Smooth muscle cell (in vitro differentiated cells): ENCODE measurements at regions not wholly inside any gene's neighbourhood (a gene's known extent, or its start where the extent isn't known, plus 50 kb on each side); places are given as distances from the start of the nearest gene placed in this dataset.
A peak's percentile ranks its signal among the peaks of the same experiment; 100 is the strongest.

ENCODE experiments used
- DNase-seq: peaks from one replicate; lab custom pipeline; 2025; ENCODE audit not compliant: unreplicated experiment; lab: John Stamatoyannopoulos, UW
- H2AFZ ChIP-seq: fragments of 200-600 bp; sonication (generic); 2 replicates; pipeline ENCODE4 v1.6.0; 2016; ENCODE audit warnings: antibody characterized with exemption, low read depth, mild to moderate bottlenecking
- H3F3A ChIP-seq: fragments of 200-600 bp; sonication (generic); 2 replicates; pipeline ENCODE4 v1.6.0; 2017; ENCODE audit warnings: antibody characterized with exemption, low read depth
- H3K27ac ChIP-seq: fragments of 200-600 bp; sonication (generic); 2 replicates; pipeline ENCODE4 v1.5.1; 2016; ENCODE audit warnings: low read depth, mild to moderate bottlenecking
- H3K27me3 ChIP-seq: fragments of 200-600 bp; sonication (generic); 2 replicates; pipeline ENCODE4 v1.6.1; 2016; ENCODE audit warnings: low read depth, mild to moderate bottlenecking
- H3K36me3 ChIP-seq: fragments of 200-600 bp; sonication (generic); 2 replicates; pipeline ENCODE4 v1.5.1; 2016; ENCODE audit warnings: low read depth
- H3K4me1 ChIP-seq: fragments of 200-600 bp; sonication (generic); 2 replicates; pipeline ENCODE4 v1.5.1; 2016; ENCODE audit warnings: low read depth
- H3K4me2 ChIP-seq: fragments of 200-600 bp; sonication (generic); 2 replicates; pipeline ENCODE4 v1.6.0; 2016; ENCODE audit warnings: mild to moderate bottlenecking
- H3K4me3 ChIP-seq: fragments of 200-600 bp; sonication (generic); 2 replicates; pipeline ENCODE4 v1.5.1; 2016; ENCODE audit warnings: mild to moderate bottlenecking
- H3K79me2 ChIP-seq: fragments of 200-600 bp; sonication (generic); 2 replicates; pipeline ENCODE4 v1.6.0; 2016; ENCODE audit warnings: low read depth, mild to moderate bottlenecking
- H3K9ac ChIP-seq: fragments of 200-600 bp; sonication (generic); 2 replicates; pipeline ENCODE4 v1.6.0; 2016; ENCODE audit warnings: low read depth
- H3K9me3 ChIP-seq: fragments of 200-600 bp; sonication (generic); replicated peaks from 2 replicates; pipeline ENCODE4 v1.5.1; 2016; ENCODE audit warnings: low read depth
- H4K20me1 ChIP-seq: fragments of 200-600 bp; sonication (generic); 2 replicates; pipeline ENCODE4 v1.6.0; 2016; ENCODE audit warnings: low read depth
- CTCF ChIP-seq: fragments of 200-600 bp; sonication (generic); IDR thresholded peaks from 2 replicates; pipeline ENCODE4 v1.5.1; 2017; ENCODE audit warnings: borderline replicate concordance, mild to moderate bottlenecking, antibody characterized with exemption; ENCODE audit not compliant: insufficient read depth, poor library complexity, severe bottlenecking
- WGBS: methylation state at CpG from one replicate; pipeline ENCODE4 v1.1.7; 2016; ENCODE audit warnings: low lambda C conversion rate; 5-methylcytosine and 5-hydroxymethylcytosine counted together

- 21% methylated on average over 1 of the region's 1 CpG for WGBS
- no peak for DNase-seq
These were observed 82.9 kb downstream of the HLX start for GRCh38 chr1:220962031-220962751.

GRCh38 chr1:220966041-220966440, 86.8 kb downstream of the HLX start:
- Histone ChIP-seq H2AFZ (peak overlapping the region; percentile 51), H3K4me3 (no peak overlapping the region), H4K20me1 (no peaks in the 10 kb centered on the region), H3F3A (peaks cover 15% of the 10 kb centered on the region), H3K27ac (peak overlapping the region; percentile 64), H3K9ac (no peak overlapping the region), H3K27me3 (no peaks in the 10 kb centered on the region), H3K9me3 (no peaks in the 10 kb centered on the region), H3K4me2 (peak overlapping the region; percentile 65), H3K79me2 (no peaks in the 10 kb centered on the region), H3K36me3 (no peaks in the 10 kb centered on the region), H3K4me1 (peaks cover 6% of the 10 kb centered on the region)
- no peak for TF ChIP-seq CTCF
- no peak for DNase-seq
- 32% methylated on average over 3 of the region's 3 CpGs for WGBS

More at GRCh38 chr1:220962031-220962751, 82.9 kb downstream of the HLX start:
- Histone ChIP-seq H3F3A (peaks cover 12% of the 10 kb centered on the region), H2AFZ (no peak overlapping the region), H3K4me1 (peaks cover 6% of the 10 kb centered on the region), H3K27ac (peak overlapping the region; percentile 90), H3K9ac (peak overlapping the region; percentile 41), H3K4me3 (no peak overlapping the region), H3K36me3 (no peaks in the 10 kb centered on the region), H3K4me2 (peak overlapping the region; percentile 23), H3K9me3 (no peaks in the 10 kb centered on the region), H3K27me3 (no peaks in the 10 kb centered on the region), H4K20me1 (no peaks in the 10 kb centered on the region), H3K79me2 (no peaks in the 10 kb centered on the region)
- no peak for TF ChIP-seq CTCF

GRCh38 chr1:220966473-220966872, 87.2 kb downstream of the HLX start:
- no peak for TF ChIP-seq CTCF
- no peaks in the 10 kb centered on the region for H3K36me3 ChIP-seq
- no peaks in the 10 kb centered on the region for H4K20me1 ChIP-seq
- H3K27ac ChIP-seq = peak overlapping the region; percentile 64
- no peak overlapping the region for H3K4me3 ChIP-seq
- peak overlapping the region; percentile 56 for H2AFZ ChIP-seq
- H3K9ac ChIP-seq = no peak overlapping the region
- H3K4me2 ChIP-seq = peak overlapping the region; percentile 65
- peaks cover 6% of the 10 kb centered on the region for H3K4me1 ChIP-seq
- DNase-seq = no peak
- no peaks in the 10 kb centered on the region for H3K27me3 ChIP-seq
- H3K9me3 ChIP-seq = no peaks in the 10 kb centered on the region
- peaks cover 15% of the 10 kb centered on the region for H3F3A ChIP-seq
- no peaks in the 10 kb centered on the region for H3K79me2 ChIP-seq
